AG04450 (cell line): ENCODE measurements at regions not wholly inside any gene's neighbourhood (a gene's known extent, or its start where the extent isn't known, plus 50 kb on each side); places are given as distances from the start of the nearest gene placed in this dataset.
"Not testable (repeated sequence)": the region's sequence is repeated elsewhere in the genome, so short reads cannot be mapped to it uniquely, and the experiment has no call there.

Source experiments
- CTCF ChIA-PET: fragments of 300-600, 350-600 bp; formaldehyde crosslinking; extraction: SDS; loops from one replicate; lab custom pipeline; 2022; ENCODE audit warnings: antibody characterized with exemption, inconsistent platforms; lab: Charles Lee
- POLR2A ChIA-PET: fragments of 350-600 bp; formaldehyde crosslinking; extraction: SDS; loops from one replicate; lab custom pipeline; 2021; ENCODE audit warnings: antibody characterized with exemption, inconsistent platforms; lab: Yijun Ruan, JAX
- DNase-seq: peaks from one replicate; pipeline ENCODE4 v3.0.0-alpha.2; 2011; ENCODE audit warnings: low read depth, low spot score
- H3K27ac ChIP-seq: one replicate; pipeline ENCODE4 v1.5.1; 2012; ENCODE audit warnings: low read depth, low read length, control low read depth
- H3K27me3 ChIP-seq: one replicate; pipeline ENCODE4 v1.6.0; 2012; ENCODE audit warnings: low read length; ENCODE audit not compliant: control insufficient read depth, insufficient read depth
- H3K4me3 ChIP-seq: 2 replicates; pipeline ENCODE4 v1.5.1; 2011; ENCODE audit warnings: mild to moderate bottlenecking, low read depth, low read length, control low read depth
- H3K9me3 ChIP-seq: 2 replicates; pipeline ENCODE4 v1.5.1; 2012; ENCODE audit warnings: low read length; ENCODE audit not compliant: control insufficient read depth, insufficient read depth
- CTCF ChIP-seq: IDR thresholded peaks from 2 replicates; pipeline ENCODE4 v1.5.1; 2011; ENCODE audit warnings: low read depth, low read length, control low read depth, inconsistent platforms

- CTCF ChIA-PET = no interaction called here
Observed at GRCh38 chr3:125684199-125684598, 88.9 kb upstream of the OSBPL11 start.

GRCh38 chr3:125685741-125686140 is 90.4 kb upstream of the OSBPL11 start:
- H3K4me3 ChIP-seq, POLR2A ChIA-PET, H3K9me3 ChIP-seq, DNase-seq, H3K27me3 ChIP-seq, CTCF ChIA-PET, H3K27ac ChIP-seq: not testable (repeated sequence)

More at GRCh38 chr3:125684199-125684598, 88.9 kb upstream of the OSBPL11 start:
- no peak for DNase-seq
- TF ChIP-seq CTCF = peak; percentile 42; the same call in 1 of the 2 replicates
- no peak overlapping the region for H3K27ac ChIP-seq
- no peaks in the 10 kb centered on the region for H3K27me3 ChIP-seq
- H3K4me3 ChIP-seq = no peak overlapping the region
- POLR2A ChIA-PET = no interaction called here
- no peaks in the 10 kb centered on the region for H3K9me3 ChIP-seq

- Histone ChIP-seq H3K4me3 (no peak overlapping the region), H3K27me3 (peaks cover 2% of the 10 kb centered on the region), H3K27ac (no peak overlapping the region), H3K9me3 (no peaks in the 10 kb centered on the region)
- ChIA-PET CTCF (no interaction called here), POLR2A (no interaction called here)
- DNase-seq = no peak
- TF ChIP-seq CTCF = no peak
Observed at GRCh38 chr3:125692361-125692760, 97.1 kb upstream of the OSBPL11 start.

GRCh38 chr3:125693887-125694286 is 98.6 kb upstream of the OSBPL11 start:
- Histone ChIP-seq H3K4me3 (no peak overlapping the region), H3K9me3 (no peaks in the 10 kb centered on the region), H3K27ac (no peak overlapping the region), H3K27me3 (peaks cover 2% of the 10 kb centered on the region)
- DNase-seq = no peak
- TF ChIP-seq CTCF = no peak
- CTCF ChIA-PET = interaction anchor here (0.6 kb wide), 1 partner anchor 55 kb away, joined by 4 read pairs; no protein-coding TSS in a partner anchor
- POLR2A ChIA-PET = no interaction called here

GRCh38 chr3:125694761-125695294 is 99.5 kb upstream of the OSBPL11 start:
- no peak for TF ChIP-seq CTCF
- no peak for DNase-seq
- Histone ChIP-seq H3K4me3 (no peak overlapping the region), H3K9me3 (no peaks in the 10 kb centered on the region), H3K27ac (no peak overlapping the region), H3K27me3 (peaks cover 2% of the 10 kb centered on the region)
- POLR2A ChIA-PET = no interaction called here
- CTCF ChIA-PET = no interaction called here

- H3K4me3 ChIP-seq = no peak overlapping the region
- CTCF ChIA-PET = no interaction called here
- H3K27me3 ChIP-seq = peaks cover 2% of the 10 kb centered on the region
- DNase-seq = no peak
- no peak overlapping the region for H3K27ac ChIP-seq
- POLR2A ChIA-PET = no interaction called here
- no peak for TF ChIP-seq CTCF
- H3K9me3 ChIP-seq = no peaks in the 10 kb centered on the region
Observed at GRCh38 chr3:125695688-125696087, 100.4 kb upstream of the OSBPL11 start.

- H3K4me3 ChIP-seq, POLR2A ChIA-PET, CTCF ChIA-PET: not testable (repeated sequence)
Observed at GRCh38 chr3:125697126-125697525, 101.8 kb upstream of the OSBPL11 start.

GRCh38 chr3:125697979-125698640 is 102.8 kb upstream of the OSBPL11 start:
- DNase-seq, POLR2A ChIA-PET, H3K27me3 ChIP-seq, CTCF ChIA-PET, H3K9me3 ChIP-seq, H3K27ac ChIP-seq, H3K4me3 ChIP-seq: not testable (repeated sequence)

More at GRCh38 chr3:125697126-125697525, 101.8 kb upstream of the OSBPL11 start:
- H3K9me3 ChIP-seq, H3K27ac ChIP-seq, H3K27me3 ChIP-seq, DNase-seq: not testable (repeated sequence)
